PC-9 (cell line): ENCODE measurements at regions not wholly inside any gene's neighbourhood (a gene's known extent, or its start where the extent isn't known, plus 50 kb on each side); places are given as distances from the start of the nearest gene placed in this dataset.

Experiments
- BruUV-seq: library from RNA; stranded (reverse); fragments of 400-500 nt; replicated peaks from 2 replicates; lab custom pipeline; 2021; lab: Mats Ljungman, UMichigan
- CTCF ChIA-PET: fragments of 300-600 bp; sonication (Branson Sonifier 250); formaldehyde crosslinking; loops from one replicate; lab custom pipeline; 2022; ENCODE audit warnings: antibody characterized with exemption; lab: Charles Lee
- POLR2A ChIA-PET: fragments of 300-600 bp; sonication (Branson Sonifier 250); formaldehyde crosslinking; loops from one replicate; lab custom pipeline; 2022; ENCODE audit warnings: antibody characterized with exemption; ENCODE audit not compliant: unreplicated experiment; lab: Charles Lee
- DNase-seq, 2 experiments: peaks; one replicate each; pipeline versions ENCODE4 v3.0.0 to v3.0.0-alpha.2; 2015 to 2022; ENCODE audit warnings: mixed read lengths in 1 of 2
- H2AFZ ChIP-seq: fragments of 200-600 bp; sonication (generic); 2 replicates; pipeline ENCODE4 v1.8.1; 2017; ENCODE audit warnings: antibody characterized with exemption
- H3F3A ChIP-seq: fragments of 200-600 bp; sonication (generic); 2 replicates; pipeline ENCODE4 v1.8.1; 2017; ENCODE audit warnings: antibody characterized with exemption, mild to moderate bottlenecking, low read depth; ENCODE audit not compliant: insufficient read depth
- H3K27ac ChIP-seq: fragments of 200-600 bp; sonication (generic); 2 replicates; pipeline ENCODE4 v1.6.1; 2016; ENCODE audit warnings: mixed run types
- H3K27me3 ChIP-seq: fragments of 200-600 bp; sonication (generic); 2 replicates; pipeline ENCODE4 v1.6.1; 2016; ENCODE audit warnings: low read depth, mixed run types; ENCODE audit not compliant: insufficient read depth
- H3K36me3 ChIP-seq: fragments of 200-600 bp; sonication (generic); 2 replicates; pipeline ENCODE4 v1.6.1; 2016; ENCODE audit warnings: low read depth, mixed run types
- H3K4me1 ChIP-seq: fragments of 200-600 bp; sonication (generic); replicated peaks from 2 replicates; pipeline ENCODE4 v1.6.1; 2016; ENCODE audit warnings: mixed run types; ENCODE audit not compliant: insufficient read depth
- H3K4me2 ChIP-seq: fragments of 200-600 bp; sonication (generic); 2 replicates; pipeline ENCODE4 v1.6.1; 2017; ENCODE audit warnings: mixed run types
- H3K4me3 ChIP-seq: fragments of 200-600 bp; sonication (generic); 2 replicates; pipeline ENCODE4 v1.6.1; 2016; ENCODE audit warnings: mixed run types
- H3K79me2 ChIP-seq: fragments of 200-600 bp; sonication (generic); 2 replicates; pipeline ENCODE4 v1.6.1; 2017; ENCODE audit warnings: low read depth, mixed run types
- H3K9me2 ChIP-seq: fragments of 200-600 bp; sonication (generic); 2 replicates; pipeline ENCODE4 v1.8.1; 2017; ENCODE audit warnings: mild to moderate bottlenecking; ENCODE audit not compliant: insufficient read depth
- H3K9me3 ChIP-seq: fragments of 200-600 bp; sonication (generic); 2 replicates; pipeline ENCODE4 v1.8.1; 2016; ENCODE audit warnings: low read depth; ENCODE audit not compliant: insufficient read depth
- H4K20me1 ChIP-seq: fragments of 200-600 bp; sonication (generic); 2 replicates; pipeline ENCODE4 v1.8.1; 2017; ENCODE audit not compliant: insufficient read depth
- EZH2 ChIP-seq: fragments of 200-600 bp; sonication (generic); IDR thresholded peaks from 2 replicates; pipeline ENCODE4 v1.8.0; 2017; ENCODE audit warnings: antibody characterized with exemption, low read depth
- intact Hi-C: fragments of 100-400 bp; cut with micrococcal nuclease; formaldehyde crosslinking; loops from one replicate; pipeline ENCODE4 v1.10.0; 2022; ENCODE audit not compliant: unreplicated experiment
- TF ChIP-seq, protein P1 (sequence below): fragments of 200-600 bp; sonication (generic); conservative IDR thresholded peaks from 2 replicates; pipeline ENCODE4 v1.6.1; 2017; ENCODE audit warnings: mixed run types, antibody characterized with exemption, mild to moderate bottlenecking, moderate library complexity

DNA sequence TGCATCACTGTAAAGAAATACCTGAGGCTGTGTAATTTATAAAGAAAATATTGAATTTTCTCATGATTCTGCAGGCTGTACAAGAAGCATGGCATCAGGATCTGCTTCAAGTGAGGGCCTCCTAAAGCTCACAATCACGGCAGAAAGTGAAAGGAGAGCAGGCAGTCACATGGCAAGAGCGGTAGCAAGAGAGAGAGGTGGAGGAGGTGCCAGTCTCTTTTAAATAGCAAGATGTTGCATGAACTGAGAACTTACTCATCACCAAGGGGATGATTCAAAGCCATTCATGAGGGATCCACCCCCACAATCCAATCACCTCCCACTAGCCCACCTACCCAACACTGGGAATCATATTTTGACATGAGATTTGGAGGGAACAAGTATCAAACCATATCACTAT is 184.5 kb upstream of the PAPPA start:
- TF ChIP-seq, protein P1, sequence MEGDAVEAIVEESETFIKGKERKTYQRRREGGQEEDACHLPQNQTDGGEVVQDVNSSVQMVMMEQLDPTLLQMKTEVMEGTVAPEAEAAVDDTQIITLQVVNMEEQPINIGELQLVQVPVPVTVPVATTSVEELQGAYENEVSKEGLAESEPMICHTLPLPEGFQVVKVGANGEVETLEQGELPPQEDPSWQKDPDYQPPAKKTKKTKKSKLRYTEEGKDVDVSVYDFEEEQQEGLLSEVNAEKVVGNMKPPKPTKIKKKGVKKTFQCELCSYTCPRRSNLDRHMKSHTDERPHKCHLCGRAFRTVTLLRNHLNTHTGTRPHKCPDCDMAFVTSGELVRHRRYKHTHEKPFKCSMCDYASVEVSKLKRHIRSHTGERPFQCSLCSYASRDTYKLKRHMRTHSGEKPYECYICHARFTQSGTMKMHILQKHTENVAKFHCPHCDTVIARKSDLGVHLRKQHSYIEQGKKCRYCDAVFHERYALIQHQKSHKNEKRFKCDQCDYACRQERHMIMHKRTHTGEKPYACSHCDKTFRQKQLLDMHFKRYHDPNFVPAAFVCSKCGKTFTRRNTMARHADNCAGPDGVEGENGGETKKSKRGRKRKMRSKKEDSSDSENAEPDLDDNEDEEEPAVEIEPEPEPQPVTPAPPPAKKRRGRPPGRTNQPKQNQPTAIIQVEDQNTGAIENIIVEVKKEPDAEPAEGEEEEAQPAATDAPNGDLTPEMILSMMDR = no peak
- no peak for TF ChIP-seq EZH2
- no peak for DNase-seq
- no peaks in the 10 kb centered on the region for H3K79me2 ChIP-seq
- 0 out of 2 replicates have a peak, but pooled peaks cover 4% of the 10 kb centered on the region for H3K9me3 ChIP-seq
- no peaks in the 10 kb centered on the region for H4K20me1 ChIP-seq
- no peak overlapping the region for H3K4me2 ChIP-seq
- H3K27me3 ChIP-seq = no peaks in the 10 kb centered on the region
- no peak overlapping the region for H3K27ac ChIP-seq
- no peak overlapping the region for H3K4me3 ChIP-seq
- no peaks in the 10 kb centered on the region for H3K4me1 ChIP-seq
- no peak overlapping the region; the same call in 1 of the 2 replicates for H2AFZ ChIP-seq
- no TSS peak for BruUV-seq
- ChIA-PET CTCF (no interaction called here), POLR2A (no interaction called here)
- intact Hi-C loops = no loop called here
- no peaks in the 10 kb centered on the region for H3F3A ChIP-seq
- no peaks in the 10 kb centered on the region; the same call in 1 of the 2 replicates for H3K9me2 ChIP-seq
- no peaks in the 10 kb centered on the region for H3K36me3 ChIP-seq

DNA sequence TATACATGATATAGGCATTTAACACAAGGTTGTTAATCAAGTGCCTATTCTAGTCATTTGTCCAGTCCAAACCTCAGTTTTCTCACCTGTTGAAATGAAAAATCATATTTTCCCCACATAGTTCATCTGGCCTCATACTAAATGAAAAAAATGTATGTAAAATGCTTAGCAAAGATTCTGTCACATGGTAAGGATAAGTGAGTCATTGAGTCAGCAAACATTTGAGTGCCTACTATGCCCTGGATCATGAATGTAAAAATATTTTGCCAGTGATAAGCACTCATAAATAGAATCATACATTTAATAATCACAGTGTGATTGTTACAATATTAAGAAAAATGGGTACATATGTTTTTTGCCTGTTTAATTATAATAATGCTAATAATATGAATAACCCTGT is 181.2 kb upstream of the PAPPA start:
- Histone ChIP-seq H4K20me1 (no peaks in the 10 kb centered on the region; the same call in 1 of the 2 replicates), H3K27ac (no peak overlapping the region), H3K9me2 (no peaks in the 10 kb centered on the region; the same call in 1 of the 2 replicates), H3K27me3 (no peaks in the 10 kb centered on the region), H3K4me3 (no peak overlapping the region), H2AFZ (no peak overlapping the region), H3K4me2 (no peak overlapping the region), H3K79me2 (no peaks in the 10 kb centered on the region), H3K4me1 (no peaks in the 10 kb centered on the region), H3K36me3 (no peaks in the 10 kb centered on the region), H3K9me3 (0 out of 2 replicates have a peak, but pooled peaks cover under 1% of the 10 kb centered on the region), H3F3A (no peaks in the 10 kb centered on the region)
- no peak for TF ChIP-seq EZH2
- TF ChIP-seq, protein P1 = no peak
- no peak for DNase-seq
- ChIA-PET POLR2A (no interaction called here), CTCF (no interaction called here)
- intact Hi-C loops = no loop called here
- BruUV-seq = no TSS peak

DNA sequence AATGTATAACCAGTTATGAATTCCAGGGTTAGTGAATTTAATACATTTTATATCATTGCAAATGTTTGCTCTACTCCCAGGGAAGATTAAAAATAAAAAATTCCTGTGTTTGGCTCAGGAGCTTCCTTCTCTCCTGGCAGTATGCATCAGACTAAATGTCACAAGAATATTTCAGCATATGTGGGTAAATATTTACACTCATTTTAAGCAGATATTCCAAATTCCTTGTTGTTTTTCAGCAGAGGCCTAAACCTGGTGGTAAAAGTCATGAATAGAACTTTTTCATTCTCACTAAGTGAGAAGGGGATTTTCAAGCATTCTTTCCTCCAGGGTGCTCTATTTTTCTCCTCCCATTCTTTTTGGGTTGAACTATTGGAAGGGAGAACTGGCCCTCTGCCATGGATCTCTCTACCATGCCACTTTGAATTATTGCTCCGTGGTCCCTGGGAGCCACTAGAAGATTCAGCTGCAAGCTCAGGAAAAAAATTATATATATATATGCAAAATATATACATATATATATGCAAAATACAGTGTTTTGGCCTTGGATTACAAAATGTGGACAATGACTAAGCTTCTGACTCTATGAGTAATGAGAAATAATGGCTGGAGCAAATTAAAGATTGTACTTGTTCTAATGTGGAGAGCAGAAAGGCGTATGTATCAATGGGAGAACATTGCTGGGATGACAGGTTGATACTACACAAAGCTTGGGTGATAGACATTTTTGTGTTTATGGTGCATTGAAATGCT is 180.6 kb upstream of the PAPPA start:
- Histone ChIP-seq H3K27ac (no peak overlapping the region), H3K4me3 (no peak overlapping the region), H3F3A (no peaks in the 10 kb centered on the region), H2AFZ (no peak overlapping the region), H3K9me3 (no peaks in the 10 kb centered on the region), H3K9me2 (no peaks in the 10 kb centered on the region; the same call in 1 of the 2 replicates), H3K4me2 (no peak overlapping the region), H3K36me3 (no peaks in the 10 kb centered on the region), H4K20me1 (no peaks in the 10 kb centered on the region; the same call in 1 of the 2 replicates), H3K27me3 (no peaks in the 10 kb centered on the region), H3K79me2 (no peaks in the 10 kb centered on the region), H3K4me1 (no peaks in the 10 kb centered on the region)
- BruUV-seq = no TSS peak
- ChIA-PET POLR2A (no interaction called here), CTCF (no interaction called here)
- intact Hi-C loops = no loop called here
- no peak for TF ChIP-seq EZH2
- TF ChIP-seq, protein P1 = no peak
- no peak for DNase-seq
